ENCODE measurements at regions not wholly inside any gene's neighbourhood (a gene's known extent, or its start where the extent isn't known, plus 50 kb on each side); places are given as distances from the start of the nearest gene placed in this dataset.

GRCh38 chr18:61729322-61729721, 163.5 kb downstream of the RNF152 start:
- in situ Hi-C loops (cut with MboI; ENCODE audit: low sequenced_read_pairs) = no loop called here

- in situ Hi-C loops (cut with MboI; ENCODE audit: low sequenced_read_pairs) = no loop called here
These were observed 165.3 kb downstream of the RNF152 start for GRCh38 chr18:61727241-61728193.

- in situ Hi-C loops (cut with MboI; ENCODE audit: low sequenced_read_pairs) = no loop called here
These were observed 168.3 kb downstream of the RNF152 start for GRCh38 chr18:61724532-61724931.

- in situ Hi-C loops (cut with MboI; ENCODE audit: low sequenced_read_pairs) = no loop called here
These were observed 170.6 kb downstream of the RNF152 start for GRCh38 chr18:61722247-61722646.

GRCh38 chr18:61720496-61720895, 172.3 kb downstream of the RNF152 start:
- in situ Hi-C loops (cut with MboI; ENCODE audit: low sequenced_read_pairs) = no loop called here

GRCh38 chr18:61719671-61720070, 173.1 kb downstream of the RNF152 start:
- in situ Hi-C loops (cut with MboI; ENCODE audit: low sequenced_read_pairs) = no loop called here

GRCh38 chr18:61718944-61719343, 173.9 kb downstream of the RNF152 start:
- in situ Hi-C loops (cut with MboI; ENCODE audit: low sequenced_read_pairs) = no loop called here

GRCh38 chr18:61714421-61714820, 178.4 kb downstream of the RNF152 start:
- in situ Hi-C loops (cut with MboI; ENCODE audit: low sequenced_read_pairs) = no loop called here

GRCh38 chr18:61713502-61713901, 179.3 kb downstream of the RNF152 start:
- in situ Hi-C loops (cut with MboI; ENCODE audit: low sequenced_read_pairs) = no loop called here

- in situ Hi-C loops (cut with MboI; ENCODE audit: low sequenced_read_pairs) = no loop called here
These were observed 182.7 kb downstream of the RNF152 start for GRCh38 chr18:61710082-61710620.

GRCh38 chr18:61706276-61706915, 186.4 kb downstream of the RNF152 start:
- in situ Hi-C loops (cut with MboI; ENCODE audit: low sequenced_read_pairs) = no loop called here

- in situ Hi-C loops (cut with MboI; ENCODE audit: low sequenced_read_pairs) = no loop called here
These were observed 189.3 kb downstream of the RNF152 start for GRCh38 chr18:61703508-61703907.

GRCh38 chr18:61702007-61702406, 190.8 kb downstream of the RNF152 start:
- in situ Hi-C loops (cut with MboI; ENCODE audit: low sequenced_read_pairs) = no loop called here

GRCh38 chr18:61699397-61700110, 193.3 kb downstream of the RNF152 start:
- in situ Hi-C loops (cut with MboI; ENCODE audit: low sequenced_read_pairs) = no loop called here

GRCh38 chr18:61697306-61697909, 195.4 kb downstream of the RNF152 start:
- in situ Hi-C loops (cut with MboI; ENCODE audit: low sequenced_read_pairs) = no loop called here

- in situ Hi-C loops (cut with MboI; ENCODE audit: low sequenced_read_pairs) = no loop called here
These were observed 198.6 kb downstream of the RNF152 start for GRCh38 chr18:61694236-61694635.

GRCh38 chr18:61690418-61691138, 202.2 kb downstream of the RNF152 start:
- in situ Hi-C loops (cut with MboI; ENCODE audit: low sequenced_read_pairs) = no loop called here

GRCh38 chr18:61687317-61687716, 205.5 kb downstream of the RNF152 start:
- in situ Hi-C loops (cut with MboI; ENCODE audit: low sequenced_read_pairs) = no loop called here

GRCh38 chr18:61683856-61684255, 209.0 kb downstream of the RNF152 start:
- in situ Hi-C loops (cut with MboI; ENCODE audit: low sequenced_read_pairs) = no loop called here

GRCh38 chr18:61681065-61681464, 211.7 kb downstream of the RNF152 start:
- in situ Hi-C loops (cut with MboI; ENCODE audit: low sequenced_read_pairs) = no loop called here

Measured in HL-60/S4 treated with retinoic acid at 250 ng/mL for 4 days and 3 days (cell line).